ENCODE measurements at regions not wholly inside any gene's neighbourhood (a gene's known extent, or its start where the extent isn't known, plus 50 kb on each side); places are given as distances from the start of the nearest gene placed in this dataset.
A peak's percentile ranks its signal among the peaks of the same experiment; 100 is the strongest.

DNA sequence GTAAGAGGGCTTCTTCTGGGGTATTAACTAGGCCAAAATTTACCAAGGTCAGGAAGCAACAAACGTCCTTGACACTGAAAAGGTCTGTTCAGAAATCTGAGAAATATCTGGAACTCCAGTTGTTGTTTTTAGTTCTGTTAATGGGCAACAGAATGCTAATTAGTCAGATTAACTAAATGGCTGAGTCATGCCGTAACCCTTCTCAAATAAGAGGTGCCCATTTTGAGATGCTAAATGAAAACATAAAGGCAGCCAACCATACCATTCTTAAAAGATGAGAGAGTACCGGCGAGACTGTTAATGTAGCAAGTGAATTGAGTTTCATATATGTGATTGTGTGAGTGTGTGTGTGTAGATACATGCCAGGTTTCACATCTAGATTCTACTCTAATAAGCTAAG is 147.9 kb upstream of the GAREM1 start:
- H3K79me2 ChIP-seq (replicated peaks; ENCODE audit: insufficient read depth): no peaks in the 10 kb centered on the region
- H3K36me3 ChIP-seq (ENCODE audit: insufficient read depth): no peaks in the 10 kb centered on the region
- H3K4me1 ChIP-seq (ENCODE audit: insufficient read depth): peaks cover 10% of the 10 kb centered on the region
- Mint-ChIP-seq H3K9me3 (no peaks in the 10 kb centered on the region), H3K27me3 (ENCODE audit: insufficient read depth, low read depth, poor library complexity) (peaks cover 4% of the 10 kb centered on the region), H3K4me3 (no peak overlapping the region), H3K36me3 (ENCODE audit: low read depth) (no peaks in the 10 kb centered on the region), H3K27ac (peak overlapping the region; percentile 45), H3K4me1 (peaks cover 7% of the 10 kb centered on the region; the same call in 2 of the 3 replicates)
- ATAC-seq: no peak
- no peaks in the 10 kb centered on the region for H4K20me1 ChIP-seq (replicated peaks; ENCODE audit: insufficient read depth)
- no peaks in the 10 kb centered on the region for H3K27me3 ChIP-seq (ENCODE audit: insufficient read depth)
- H3K4me2 ChIP-seq: no peak overlapping the region
- H2AFZ ChIP-seq: peak overlapping the region; percentile 30
- no peak overlapping the region for H3K27ac ChIP-seq (ENCODE audit: low read depth)
- H3K9me2 ChIP-seq (ENCODE audit: insufficient read depth): 0 out of 2 replicates have a peak, but pooled peaks cover 14% of the 10 kb centered on the region
- peak; percentile 10 for DNase-seq (ENCODE audit: low spot score)
- no peak for TF ChIP-seq CREB1 (CRISPR knock-in tag; IDR thresholded peaks at IDR 0.05; ENCODE audit: low read depth)
- no peak for TF ChIP-seq NANOG (IDR thresholded peaks at IDR 0.05; ENCODE audit: borderline replicate concordance)
- no peak for TF ChIP-seq POLR2AphosphoS5 (IDR thresholded peaks at IDR 0.05; ENCODE audit: low read depth)
- no peak for TF ChIP-seq EZH2 (IDR thresholded peaks at IDR 0.05; ENCODE audit: low read depth, unreplicated experiment)
- no peak for TF ChIP-seq ZNF114 (CRISPR knock-in tag; IDR thresholded peaks at IDR 0.05)
- no peak for TF ChIP-seq EZH2phosphoT487 (IDR thresholded peaks at IDR 0.05; ENCODE audit: unreplicated experiment)
- no peak for TF ChIP-seq JUNB (IDR thresholded peaks at IDR 0.05; ENCODE audit: unreplicated experiment)
- TF ChIP-seq ETS1 (IDR thresholded peaks at IDR 0.05): no peak
- TF ChIP-seq, protein P1, sequence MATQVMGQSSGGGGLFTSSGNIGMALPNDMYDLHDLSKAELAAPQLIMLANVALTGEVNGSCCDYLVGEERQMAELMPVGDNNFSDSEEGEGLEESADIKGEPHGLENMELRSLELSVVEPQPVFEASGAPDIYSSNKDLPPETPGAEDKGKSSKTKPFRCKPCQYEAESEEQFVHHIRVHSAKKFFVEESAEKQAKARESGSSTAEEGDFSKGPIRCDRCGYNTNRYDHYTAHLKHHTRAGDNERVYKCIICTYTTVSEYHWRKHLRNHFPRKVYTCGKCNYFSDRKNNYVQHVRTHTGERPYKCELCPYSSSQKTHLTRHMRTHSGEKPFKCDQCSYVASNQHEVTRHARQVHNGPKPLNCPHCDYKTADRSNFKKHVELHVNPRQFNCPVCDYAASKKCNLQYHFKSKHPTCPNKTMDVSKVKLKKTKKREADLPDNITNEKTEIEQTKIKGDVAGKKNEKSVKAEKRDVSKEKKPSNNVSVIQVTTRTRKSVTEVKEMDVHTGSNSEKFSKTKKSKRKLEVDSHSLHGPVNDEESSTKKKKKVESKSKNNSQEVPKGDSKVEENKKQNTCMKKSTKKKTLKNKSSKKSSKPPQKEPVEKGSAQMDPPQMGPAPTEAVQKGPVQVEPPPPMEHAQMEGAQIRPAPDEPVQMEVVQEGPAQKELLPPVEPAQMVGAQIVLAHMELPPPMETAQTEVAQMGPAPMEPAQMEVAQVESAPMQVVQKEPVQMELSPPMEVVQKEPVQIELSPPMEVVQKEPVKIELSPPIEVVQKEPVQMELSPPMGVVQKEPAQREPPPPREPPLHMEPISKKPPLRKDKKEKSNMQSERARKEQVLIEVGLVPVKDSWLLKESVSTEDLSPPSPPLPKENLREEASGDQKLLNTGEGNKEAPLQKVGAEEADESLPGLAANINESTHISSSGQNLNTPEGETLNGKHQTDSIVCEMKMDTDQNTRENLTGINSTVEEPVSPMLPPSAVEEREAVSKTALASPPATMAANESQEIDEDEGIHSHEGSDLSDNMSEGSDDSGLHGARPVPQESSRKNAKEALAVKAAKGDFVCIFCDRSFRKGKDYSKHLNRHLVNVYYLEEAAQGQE (IDR thresholded peaks at IDR 0.05; ENCODE audit: unreplicated experiment): no peak
- TF ChIP-seq ZNF331 (CRISPR knock-in tag; IDR thresholded peaks at IDR 0.05; ENCODE audit: low read depth): no peak
- TF ChIP-seq, protein P2, sequence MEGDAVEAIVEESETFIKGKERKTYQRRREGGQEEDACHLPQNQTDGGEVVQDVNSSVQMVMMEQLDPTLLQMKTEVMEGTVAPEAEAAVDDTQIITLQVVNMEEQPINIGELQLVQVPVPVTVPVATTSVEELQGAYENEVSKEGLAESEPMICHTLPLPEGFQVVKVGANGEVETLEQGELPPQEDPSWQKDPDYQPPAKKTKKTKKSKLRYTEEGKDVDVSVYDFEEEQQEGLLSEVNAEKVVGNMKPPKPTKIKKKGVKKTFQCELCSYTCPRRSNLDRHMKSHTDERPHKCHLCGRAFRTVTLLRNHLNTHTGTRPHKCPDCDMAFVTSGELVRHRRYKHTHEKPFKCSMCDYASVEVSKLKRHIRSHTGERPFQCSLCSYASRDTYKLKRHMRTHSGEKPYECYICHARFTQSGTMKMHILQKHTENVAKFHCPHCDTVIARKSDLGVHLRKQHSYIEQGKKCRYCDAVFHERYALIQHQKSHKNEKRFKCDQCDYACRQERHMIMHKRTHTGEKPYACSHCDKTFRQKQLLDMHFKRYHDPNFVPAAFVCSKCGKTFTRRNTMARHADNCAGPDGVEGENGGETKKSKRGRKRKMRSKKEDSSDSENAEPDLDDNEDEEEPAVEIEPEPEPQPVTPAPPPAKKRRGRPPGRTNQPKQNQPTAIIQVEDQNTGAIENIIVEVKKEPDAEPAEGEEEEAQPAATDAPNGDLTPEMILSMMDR (conservative IDR thresholded peaks at IDR 0.05; ENCODE audit: low read depth in 2 of 2): no peak
- TF ChIP-seq, protein P3, sequence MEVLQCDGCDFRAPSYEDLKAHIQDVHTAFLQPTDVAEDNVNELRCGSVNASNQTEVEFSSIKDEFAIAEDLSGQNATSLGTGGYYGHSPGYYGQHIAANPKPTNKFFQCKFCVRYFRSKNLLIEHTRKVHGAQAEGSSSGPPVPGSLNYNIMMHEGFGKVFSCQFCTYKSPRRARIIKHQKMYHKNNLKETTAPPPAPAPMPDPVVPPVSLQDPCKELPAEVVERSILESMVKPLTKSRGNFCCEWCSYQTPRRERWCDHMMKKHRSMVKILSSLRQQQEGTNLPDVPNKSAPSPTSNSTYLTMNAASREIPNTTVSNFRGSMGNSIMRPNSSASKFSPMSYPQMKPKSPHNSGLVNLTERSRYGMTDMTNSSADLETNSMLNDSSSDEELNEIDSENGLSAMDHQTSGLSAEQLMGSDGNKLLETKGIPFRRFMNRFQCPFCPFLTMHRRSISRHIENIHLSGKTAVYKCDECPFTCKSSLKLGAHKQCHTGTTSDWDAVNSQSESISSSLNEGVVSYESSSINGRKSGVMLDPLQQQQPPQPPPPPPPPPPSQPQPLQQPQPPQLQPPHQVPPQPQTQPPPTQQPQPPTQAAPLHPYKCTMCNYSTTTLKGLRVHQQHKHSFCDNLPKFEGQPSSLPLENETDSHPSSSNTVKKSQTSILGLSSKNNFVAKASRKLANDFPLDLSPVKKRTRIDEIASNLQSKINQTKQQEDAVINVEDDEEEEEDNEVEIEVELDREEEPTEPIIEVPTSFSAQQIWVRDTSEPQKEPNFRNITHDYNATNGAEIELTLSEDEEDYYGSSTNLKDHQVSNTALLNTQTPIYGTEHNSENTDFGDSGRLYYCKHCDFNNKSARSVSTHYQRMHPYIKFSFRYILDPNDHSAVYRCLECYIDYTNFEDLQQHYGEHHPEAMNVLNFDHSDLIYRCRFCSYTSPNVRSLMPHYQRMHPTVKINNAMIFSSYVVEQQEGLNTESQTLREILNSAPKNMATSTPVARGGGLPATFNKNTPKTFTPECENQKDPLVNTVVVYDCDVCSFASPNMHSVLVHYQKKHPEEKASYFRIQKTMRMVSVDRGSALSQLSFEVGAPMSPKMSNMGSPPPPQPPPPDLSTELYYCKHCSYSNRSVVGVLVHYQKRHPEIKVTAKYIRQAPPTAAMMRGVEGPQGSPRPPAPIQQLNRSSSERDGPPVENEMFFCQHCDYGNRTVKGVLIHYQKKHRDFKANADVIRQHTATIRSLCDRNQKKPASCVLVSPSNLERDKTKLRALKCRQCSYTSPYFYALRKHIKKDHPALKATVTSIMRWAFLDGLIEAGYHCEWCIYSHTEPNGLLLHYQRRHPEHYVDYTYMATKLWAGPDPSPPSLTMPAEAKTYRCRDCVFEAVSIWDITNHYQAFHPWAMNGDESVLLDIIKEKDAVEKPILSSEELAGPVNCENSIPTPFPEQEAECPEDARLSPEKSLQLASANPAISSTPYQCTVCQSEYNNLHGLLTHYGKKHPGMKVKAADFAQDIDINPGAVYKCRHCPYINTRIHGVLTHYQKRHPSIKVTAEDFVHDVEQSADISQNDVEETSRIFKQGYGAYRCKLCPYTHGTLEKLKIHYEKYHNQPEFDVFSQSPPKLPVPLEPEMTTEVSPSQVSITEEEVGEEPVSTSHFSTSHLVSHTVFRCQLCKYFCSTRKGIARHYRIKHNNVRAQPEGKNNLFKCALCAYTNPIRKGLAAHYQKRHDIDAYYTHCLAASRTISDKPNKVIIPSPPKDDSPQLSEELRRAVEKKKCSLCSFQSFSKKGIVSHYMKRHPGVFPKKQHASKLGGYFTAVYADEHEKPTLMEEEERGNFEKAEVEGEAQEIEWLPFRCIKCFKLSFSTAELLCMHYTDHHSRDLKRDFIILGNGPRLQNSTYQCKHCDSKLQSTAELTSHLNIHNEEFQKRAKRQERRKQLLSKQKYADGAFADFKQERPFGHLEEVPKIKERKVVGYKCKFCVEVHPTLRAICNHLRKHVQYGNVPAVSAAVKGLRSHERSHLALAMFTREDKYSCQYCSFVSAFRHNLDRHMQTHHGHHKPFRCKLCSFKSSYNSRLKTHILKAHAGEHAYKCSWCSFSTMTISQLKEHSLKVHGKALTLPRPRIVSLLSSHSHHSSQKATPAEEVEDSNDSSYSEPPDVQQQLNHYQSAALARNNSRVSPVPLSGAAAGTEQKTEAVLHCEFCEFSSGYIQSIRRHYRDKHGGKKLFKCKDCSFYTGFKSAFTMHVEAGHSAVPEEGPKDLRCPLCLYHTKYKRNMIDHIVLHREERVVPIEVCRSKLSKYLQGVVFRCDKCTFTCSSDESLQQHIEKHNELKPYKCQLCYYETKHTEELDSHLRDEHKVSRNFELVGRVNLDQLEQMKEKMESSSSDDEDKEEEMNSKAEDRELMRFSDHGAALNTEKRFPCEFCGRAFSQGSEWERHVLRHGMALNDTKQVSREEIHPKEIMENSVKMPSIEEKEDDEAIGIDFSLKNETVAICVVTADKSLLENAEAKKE (CRISPR knock-in tag; IDR thresholded peaks at IDR 0.05): no peak
- TF ChIP-seq STAT1 (IDR thresholded peaks at IDR 0.05; ENCODE audit: unreplicated experiment): no peak
- no peak overlapping the region for H3K4me3 ChIP-seq
- H3F3A ChIP-seq (replicated peaks; ENCODE audit: low read depth): no peaks in the 10 kb centered on the region

Data from GM23338 (cell line).